Kidney capillary endothelial cell (primary cell): ENCODE measurements at regions not wholly inside any gene's neighbourhood (a gene's known extent, or its start where the extent isn't known, plus 50 kb on each side); places are given as distances from the start of the nearest gene placed in this dataset.

Experiments used
- DNase-seq: peaks from one replicate; pipeline ENCODE4 v3.0.0-alpha.2; 2018; ENCODE audit warnings: low spot score

- no peak for DNase-seq
Observed at GRCh38 chr14:55942826-55943225, 175.4 kb upstream of the PELI2 start.

DNA sequence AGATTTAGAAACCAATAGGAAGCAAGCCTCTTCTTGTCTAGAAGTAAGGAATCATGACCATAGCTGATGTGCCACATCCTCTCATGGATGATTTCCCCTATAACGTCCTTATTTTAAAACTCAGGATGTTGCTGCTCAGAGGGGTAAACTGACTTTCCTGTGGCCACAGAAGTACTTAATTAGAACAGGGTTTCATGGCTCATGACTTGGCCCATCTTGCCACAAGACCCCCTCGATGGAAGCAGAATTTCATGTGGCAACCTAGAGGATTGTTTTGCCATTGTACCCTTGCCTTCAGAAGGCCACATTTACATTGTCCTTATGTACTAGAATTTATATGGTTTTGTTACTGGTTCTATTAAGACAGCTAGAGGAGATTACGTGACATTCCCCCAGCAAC lies 173.5 kb upstream of the PELI2 start:
- DNase-seq, result no peak

GRCh38 chr14:55946231-55946630 lies 172.0 kb upstream of the PELI2 start:
- DNase-seq, result no peak

DNA sequence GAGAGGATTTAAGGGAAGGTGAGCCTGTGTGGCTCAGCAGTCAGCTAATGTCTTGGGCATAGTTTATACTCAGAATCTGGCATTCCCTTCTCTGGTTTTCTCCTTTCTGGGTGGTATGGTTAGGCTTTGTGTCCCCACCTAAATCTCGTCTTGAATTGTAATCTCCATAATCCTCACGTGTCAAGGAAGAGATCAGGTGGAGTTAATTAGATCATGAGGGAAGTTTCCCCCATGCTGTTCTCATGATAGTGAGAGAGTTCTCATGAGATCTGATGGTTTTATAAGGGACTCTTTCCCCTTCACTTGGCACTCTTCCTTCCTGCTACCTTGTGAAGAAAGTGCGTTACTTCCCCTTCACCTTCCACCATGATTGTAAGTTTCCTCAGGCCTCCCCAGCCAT lies 169.8 kb upstream of the PELI2 start:
- DNase-seq, result no peak

DNA sequence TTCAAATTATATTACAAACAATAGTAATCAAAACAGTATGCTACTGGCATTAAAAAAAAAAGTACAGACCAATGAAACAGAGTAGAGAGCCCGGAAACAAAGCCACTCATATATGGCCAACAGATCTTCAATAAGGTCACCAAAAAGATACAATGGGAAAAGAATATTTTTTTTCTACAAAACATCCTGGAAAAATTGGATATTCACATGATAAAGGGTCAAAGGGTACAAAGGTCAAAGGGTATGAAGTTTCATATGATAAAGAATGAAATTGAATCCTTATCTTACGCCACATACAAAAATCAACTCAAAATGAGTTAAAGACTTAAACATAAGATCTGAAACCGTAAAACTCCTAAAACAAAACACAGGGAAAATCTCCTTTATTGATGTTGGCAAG lies 168.5 kb upstream of the PELI2 start:
- DNase-seq, result no peak

- DNase-seq, result no peak
Observed at GRCh38 chr14:55950135-55950534, 168.1 kb upstream of the PELI2 start.

DNA sequence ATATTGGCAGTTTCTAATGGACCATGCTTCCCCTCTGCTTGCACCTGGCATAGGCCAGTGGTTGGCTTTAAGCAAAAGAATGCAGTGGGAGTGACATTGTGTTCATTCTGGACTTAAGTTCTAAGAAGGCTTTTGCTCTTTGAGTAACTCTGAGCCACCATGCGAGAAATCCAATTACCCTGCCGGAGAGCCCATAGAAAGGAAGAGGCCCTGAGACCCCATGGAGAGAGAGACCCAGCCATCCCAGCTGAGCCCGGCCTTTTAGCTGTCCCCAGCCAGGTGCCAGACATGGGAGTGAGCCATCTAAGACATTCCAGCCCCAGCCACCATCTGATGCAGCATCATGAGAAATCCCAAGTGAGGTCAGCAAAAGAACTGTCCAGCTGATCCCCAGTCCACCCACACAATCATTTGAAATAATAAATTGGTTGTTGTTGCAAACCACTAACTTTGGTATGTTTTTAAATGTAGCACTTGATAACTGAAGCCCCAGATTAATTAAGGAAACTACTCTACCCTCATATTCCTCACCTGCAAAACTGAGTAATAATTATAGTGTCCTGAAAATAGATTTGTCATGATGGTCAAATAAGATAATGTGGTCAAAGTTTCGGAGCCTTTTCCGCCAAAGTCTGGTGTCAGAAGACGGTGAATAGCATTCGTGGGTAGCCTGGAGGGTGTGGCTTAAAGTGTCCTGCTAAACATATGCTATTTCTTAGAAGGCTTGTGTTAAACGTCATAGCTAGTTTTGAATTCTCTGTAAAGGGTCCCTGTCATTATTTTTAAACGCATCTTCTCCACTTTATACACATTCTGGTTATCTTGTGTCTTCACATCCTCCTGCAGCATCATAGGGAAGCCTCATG lies 166.6 kb upstream of the PELI2 start:
- DNase-seq, result no peak

- no peak for DNase-seq
Observed at GRCh38 chr14:55954108-55954507, 164.1 kb upstream of the PELI2 start.

- no peak for DNase-seq
Observed at GRCh38 chr14:55955175-55955574, 163.0 kb upstream of the PELI2 start.

DNA sequence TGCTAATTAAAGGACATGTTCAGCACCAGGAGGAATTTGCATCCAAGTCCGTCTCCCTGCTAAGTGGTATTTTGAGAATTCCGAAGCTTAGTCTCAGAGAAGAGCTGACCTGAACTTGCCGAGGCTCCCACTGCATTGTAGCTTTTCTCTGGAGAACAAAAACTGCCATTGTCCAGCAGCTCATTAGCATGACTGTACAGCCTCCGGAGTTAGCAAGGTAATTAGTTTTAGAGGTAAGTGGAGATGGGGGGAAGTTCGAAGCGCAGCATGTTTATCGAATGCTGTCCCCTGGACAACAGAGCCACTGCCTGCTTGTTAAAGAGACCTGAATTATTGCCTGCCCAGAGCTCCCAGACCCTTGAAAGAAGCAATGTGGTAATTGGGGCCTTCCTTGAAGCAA lies 160.3 kb upstream of the PELI2 start:
- DNase-seq, result no peak

DNA sequence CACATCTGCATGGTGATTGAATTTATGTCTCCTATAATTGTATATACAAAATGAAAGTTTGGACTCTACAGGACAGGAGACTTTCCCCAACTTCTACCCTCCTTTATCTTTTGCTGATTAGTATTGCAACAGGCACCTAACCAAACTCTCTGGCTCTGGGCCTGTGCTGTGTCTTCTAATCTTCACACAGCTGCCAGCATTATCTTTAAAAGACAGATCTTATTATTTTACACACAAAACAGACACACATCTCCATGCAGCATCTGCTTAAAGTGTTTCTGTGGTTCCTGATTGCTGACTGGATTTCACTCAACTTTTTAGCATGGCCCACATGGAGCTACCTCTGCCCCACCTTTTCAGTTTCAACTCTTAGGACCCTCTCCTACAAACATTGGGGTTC lies 154.9 kb upstream of the PELI2 start:
- no peak for DNase-seq

DNA sequence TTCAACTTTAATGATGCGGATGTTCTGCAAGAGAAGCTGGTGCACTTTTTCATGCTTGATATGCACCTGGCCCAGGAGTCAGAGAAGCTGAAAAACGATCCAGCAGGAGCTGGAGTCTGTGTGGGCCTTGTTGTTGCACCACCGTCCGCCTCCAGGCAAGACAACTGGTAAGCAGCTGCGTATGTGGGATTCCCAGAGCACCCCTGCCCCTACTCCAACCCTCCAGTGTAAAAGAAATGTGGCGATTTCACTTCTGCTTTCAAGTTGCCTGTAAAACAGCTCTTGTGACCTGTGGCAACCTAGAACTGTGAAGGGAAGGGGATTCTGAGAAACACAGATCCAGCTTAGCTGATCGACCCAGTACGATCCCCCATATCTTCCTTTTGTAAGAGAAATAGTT lies 154.1 kb upstream of the PELI2 start:
- no peak for DNase-seq

- DNase-seq, result no peak
Observed at GRCh38 chr14:55964821-55965220, 153.4 kb upstream of the PELI2 start.

GRCh38 chr14:55965851-55966250 lies 152.4 kb upstream of the PELI2 start:
- no peak for DNase-seq

DNA sequence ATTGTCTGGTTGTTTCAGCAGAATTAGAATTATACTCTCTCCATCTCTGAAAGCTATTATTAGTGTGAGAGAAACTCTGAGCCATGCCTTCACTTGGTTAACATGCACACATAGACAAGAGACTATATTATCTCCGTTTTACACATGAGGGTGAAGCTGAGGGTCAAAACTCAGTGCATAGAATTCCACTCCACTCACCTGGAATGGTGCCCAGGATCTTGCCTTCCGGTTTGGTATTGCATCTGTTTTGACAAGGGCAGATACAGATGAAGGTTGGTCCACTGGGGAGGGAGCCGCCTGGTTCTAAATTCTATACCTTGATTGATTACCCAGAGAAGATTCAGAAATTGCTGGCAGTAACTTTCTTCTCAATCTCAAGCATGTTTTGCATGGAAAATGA lies 149.5 kb upstream of the PELI2 start:
- DNase-seq, result no peak

GRCh38 chr14:55973285-55973800 lies 144.9 kb upstream of the PELI2 start:
- DNase-seq, result no peak

DNA sequence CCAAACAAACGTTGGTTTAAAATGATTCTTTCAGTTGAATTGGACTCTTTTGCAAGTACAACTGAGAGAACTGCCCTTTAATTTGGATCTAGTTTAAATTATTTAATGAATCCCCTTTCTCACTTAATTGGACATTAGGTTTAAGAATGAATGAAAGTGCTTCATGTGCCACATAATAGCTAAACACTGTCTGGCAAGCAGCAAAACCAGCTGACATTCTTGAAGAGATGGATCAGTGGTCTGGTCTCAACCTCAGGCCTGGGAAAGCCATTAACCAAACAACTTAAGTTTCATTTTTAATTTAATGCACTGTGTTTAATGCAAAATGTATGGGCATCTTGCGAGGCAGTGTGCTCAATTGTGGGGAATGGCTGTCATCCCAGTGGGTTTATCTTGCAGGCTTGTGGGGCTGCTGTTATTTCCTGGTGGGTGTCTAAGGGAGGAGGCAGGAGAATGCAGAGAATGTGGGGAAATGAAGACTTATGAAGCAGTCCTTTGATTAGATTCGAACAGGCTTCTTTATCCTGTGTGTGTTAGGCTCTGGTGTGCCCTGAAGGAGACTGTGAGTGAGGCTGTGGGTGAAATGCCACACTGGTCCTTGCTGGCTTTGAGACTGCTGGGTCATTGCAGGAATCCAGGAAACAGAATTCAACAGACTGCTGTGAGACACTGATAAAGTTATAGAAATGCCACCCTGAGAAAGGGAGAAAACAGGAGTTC lies 144.1 kb upstream of the PELI2 start:
- no peak for DNase-seq

DNA sequence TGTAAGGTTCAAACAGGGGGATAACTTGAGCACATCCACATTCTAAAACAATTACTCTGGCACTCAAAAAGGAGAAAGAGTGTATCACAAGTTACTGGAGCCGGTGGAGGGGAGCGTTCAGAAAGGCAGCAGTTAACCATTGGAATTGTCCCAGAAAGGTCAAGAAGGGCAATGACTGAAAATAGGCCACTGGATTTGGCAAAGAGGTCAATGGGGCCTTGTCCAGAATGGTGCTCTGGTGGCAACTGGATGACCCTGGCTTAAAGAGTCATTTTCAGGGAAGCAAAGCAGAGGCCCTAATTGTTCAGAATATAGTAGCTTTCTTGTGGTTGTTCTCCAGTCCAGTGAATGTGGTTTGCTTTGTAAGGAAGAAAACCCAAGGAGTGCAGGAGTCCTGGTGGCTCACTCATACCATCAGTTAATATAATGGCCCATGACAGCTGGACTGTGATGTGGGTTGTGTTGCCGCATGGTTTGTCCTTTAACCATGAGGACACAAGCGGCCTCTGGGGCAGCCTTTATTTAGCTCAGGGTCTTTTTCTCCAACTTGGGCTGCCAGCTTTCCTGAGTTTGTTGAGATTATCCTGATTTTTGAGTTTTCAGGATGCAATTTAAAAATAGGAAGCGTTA lies 142.8 kb upstream of the PELI2 start:
- DNase-seq, result no peak

DNA sequence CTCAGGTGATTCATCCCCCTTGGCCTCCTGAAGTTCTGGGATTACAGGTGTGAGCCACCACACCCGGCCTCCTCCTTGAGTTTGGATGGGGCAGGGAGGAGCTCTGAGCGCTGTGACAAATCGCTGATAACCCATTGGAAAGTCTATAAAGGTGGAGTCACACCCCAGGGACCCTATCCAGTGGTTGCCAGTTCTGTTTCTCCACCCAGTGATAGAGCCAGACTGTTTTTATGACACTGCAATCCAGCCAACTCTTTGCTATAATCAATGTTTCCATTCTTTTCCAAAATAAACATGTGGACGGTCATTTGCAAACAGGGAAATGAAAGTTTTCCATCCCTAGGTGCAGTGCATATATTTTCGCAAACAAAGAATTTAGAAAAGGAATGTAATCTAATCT lies 142.0 kb upstream of the PELI2 start:
- no peak for DNase-seq

DNA sequence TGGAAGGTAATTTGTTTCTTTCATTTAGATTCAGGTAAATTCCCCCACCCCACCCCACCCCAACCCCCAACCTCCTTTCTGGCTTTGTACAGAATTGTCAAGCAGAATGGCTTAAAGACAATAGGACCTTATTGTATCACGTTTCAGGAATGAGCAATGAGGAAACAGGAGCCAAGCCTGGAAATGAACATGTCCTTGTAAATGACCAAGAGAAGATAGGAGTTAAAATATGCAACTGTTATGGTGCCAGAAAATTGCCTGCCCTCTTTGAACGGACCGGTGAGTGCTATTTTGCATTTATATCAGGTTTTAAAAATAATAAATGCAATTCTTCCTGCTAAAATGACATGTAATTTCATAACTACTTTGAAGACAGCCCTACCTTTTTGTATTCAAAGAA lies 141.6 kb upstream of the PELI2 start:
- no peak for DNase-seq

GRCh38 chr14:55977392-55978150 lies 140.6 kb upstream of the PELI2 start:
- no peak for DNase-seq

DNA sequence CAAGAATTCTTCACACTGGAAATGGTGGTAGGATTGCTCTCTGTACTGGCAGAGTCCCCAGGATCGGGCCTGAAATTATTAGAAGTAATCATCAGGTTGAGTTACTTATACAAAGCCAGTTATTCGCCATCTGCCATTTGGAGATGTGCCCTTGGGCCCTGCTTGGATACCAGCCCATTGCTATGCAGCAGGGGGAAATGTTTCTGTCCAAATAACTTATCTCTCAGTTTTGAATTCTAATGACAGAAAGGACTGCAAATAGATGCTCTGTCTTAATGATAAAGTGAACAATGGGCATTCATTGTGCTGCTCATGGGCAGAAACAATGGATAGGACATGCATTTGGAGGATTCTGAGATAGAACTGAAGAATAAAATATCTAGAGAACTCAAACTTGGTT lies 139.1 kb upstream of the PELI2 start:
- no peak for DNase-seq
